GM12878 (cell line): ENCODE measurements at regions not wholly inside any gene's neighbourhood (a gene's known extent, or its start where the extent isn't known, plus 50 kb on each side); places are given as distances from the start of the nearest gene placed in this dataset.
"Not testable (repeated sequence)": the region's sequence is repeated elsewhere in the genome, so short reads cannot be mapped to it uniquely, and the experiment has no call there.

Experiments
- ATAC-seq: fragments of 200-7000 bp; cut with Tn5 transposase; 3 replicates; pipeline ENCODE4 v1.9.1; 2020; ENCODE audit warnings: mild to moderate bottlenecking, moderate library complexity
- BruUV-seq: library from RNA; stranded (reverse); fragments of 400-500 nt; replicated peaks from 2 replicates; lab custom pipeline; 2021; lab: Mats Ljungman, UMichigan
- CTCF ChIA-PET: fragments of 300-600 bp; sonication (Branson Sonifier 250); formaldehyde crosslinking; extraction: SDS; loops from one replicate; lab custom pipeline; 2021; ENCODE audit warnings: inconsistent platforms; lab: Yijun Ruan, JAX
- POLR2A ChIA-PET: fragments of 350-600 bp; formaldehyde crosslinking; extraction: SDS; loops from one replicate; lab custom pipeline; 2021; ENCODE audit warnings: inconsistent platforms; lab: Charles Lee
- RAD21 ChIA-PET: fragments of 300-600 bp; sonication (Branson Sonifier 250); formaldehyde crosslinking; loops from one replicate; lab custom pipeline; 2023; ENCODE audit warnings: antibody characterized with exemption; ENCODE audit not compliant: unreplicated experiment; lab: Charles Lee
- SMC1A ChIA-PET: fragments of 300-600 bp; sonication (Branson Sonifier 250); formaldehyde crosslinking; loops from one replicate; lab custom pipeline; 2023; ENCODE audit not compliant: unreplicated experiment, uncharacterized antibody; lab: Charles Lee
- DNase-seq: peaks from one replicate; pipeline ENCODE4 v3.0.0-alpha.2; 2011; ENCODE audit warnings: low read depth, low spot score
- FAIRE-seq: peaks from 3 replicates; lab custom pipeline; 2011; peaks lifted over from hg19 to GRCh38; lab: Jason Lieb, UNC
- H2AFZ ChIP-seq: 2 replicates; pipeline ENCODE4 v1.6.0; 2011; ENCODE audit warnings: low read depth, low read length, control low read depth; ENCODE audit not compliant: control insufficient read depth
- H3K27ac ChIP-seq: 2 replicates; pipeline ENCODE4 v1.5.1; 2011; ENCODE audit warnings: control low read depth; ENCODE audit not compliant: control insufficient read depth, insufficient read depth
- H3K27me3 ChIP-seq, 2 experiments: replicated peaks in 1 of 2; 2 replicates each; pipeline versions ENCODE4 v1.6.0 to v1.6.1; 2011; ENCODE audit warnings: low read length in 1 of 2; ENCODE audit not compliant: control insufficient read depth in 2 of 2, insufficient read depth in 2 of 2
- H3K36me3 ChIP-seq, 2 experiments: 2 replicates each; pipeline ENCODE4 v1.5.1; 2011; ENCODE audit warnings: low read length in 1 of 2; ENCODE audit not compliant: control insufficient read depth in 2 of 2, insufficient read depth in 2 of 2
- H3K4me1 ChIP-seq: 2 replicates; pipeline ENCODE4 v1.6.1; 2011; ENCODE audit warnings: mild to moderate bottlenecking, low read length, moderate library complexity, mixed read lengths; ENCODE audit not compliant: control insufficient read depth, insufficient read depth
- H3K4me2 ChIP-seq: 2 replicates; pipeline ENCODE4 v1.6.0; 2011; ENCODE audit warnings: control low read depth; ENCODE audit not compliant: control insufficient read depth, insufficient read depth
- H3K4me3 ChIP-seq: fragments of 200-600 bp; sonication (generic); 2 replicates; pipeline ENCODE4 v1.5.1; 2016
- H3K79me2 ChIP-seq: 2 replicates; pipeline ENCODE4 v1.6.0; 2011; ENCODE audit warnings: low read length; ENCODE audit not compliant: control insufficient read depth, insufficient read depth
- H3K9ac ChIP-seq: 2 replicates; pipeline ENCODE4 v1.8.0; 2011; ENCODE audit warnings: low read length, control low read depth, mixed read lengths; ENCODE audit not compliant: control insufficient read depth, insufficient read depth
- H3K9me3 ChIP-seq: replicated peaks from 3 replicates; pipeline ENCODE4 v1.5.1; 2011; ENCODE audit warnings: mild to moderate bottlenecking, low read length; ENCODE audit not compliant: control insufficient read depth, insufficient read depth
- H4K20me1 ChIP-seq: 2 replicates; pipeline ENCODE4 v1.6.0; 2011; ENCODE audit not compliant: control insufficient read depth, insufficient read depth
- BCL11A ChIP-seq: IDR thresholded peaks from 2 replicates; pipeline ENCODE4 v1.6.1; 2011; ENCODE audit warnings: low read depth, low read length
- CBX5 ChIP-seq: sonication (generic); IDR thresholded peaks from 2 replicates; pipeline ENCODE4 v1.6.1; 2016; ENCODE audit warnings: low read depth, moderate library complexity, mild to moderate bottlenecking, inconsistent platforms
- CHD4 ChIP-seq: fragments of 200-600 bp; sonication (generic); IDR thresholded peaks from 2 replicates; pipeline ENCODE4 v1.6.1; 2016; ENCODE audit warnings: mild to moderate bottlenecking
- DPF2 ChIP-seq: fragments of 450-650 bp; IDR thresholded peaks from 2 replicates; pipeline ENCODE4 v1.6.1; 2017; ENCODE audit warnings: mild to moderate bottlenecking
- E2F4 ChIP-seq: IDR thresholded peaks from 2 replicates; pipeline ENCODE4 v1.6.1; 2012; ENCODE audit warnings: low read depth, low read length, improper control_type of control experiment
- ESRRA ChIP-seq: IDR thresholded peaks from 2 replicates; pipeline ENCODE4 v1.6.1; 2012; ENCODE audit warnings: mild to moderate bottlenecking, low read length, improper control_type of control experiment
- ETV6 ChIP-seq, 2 experiments: fragments of 450-650 bp in 1 of 2; IDR thresholded peaks in 1 of 2; conservative IDR thresholded peaks in 1 of 2; 2 replicates each; pipeline ENCODE4 v1.6.1; 2014; ENCODE audit warnings: antibody characterized with exemption in 1 of 2, borderline replicate concordance in 1 of 2, low read depth in 1 of 2, mild to moderate bottlenecking in 1 of 2, moderate library complexity in 1 of 2
- FOXK2 ChIP-seq: fragments of 450-650 bp; IDR thresholded peaks from 2 replicates; pipeline ENCODE4 v1.6.1; 2017; ENCODE audit warnings: mild to moderate bottlenecking, moderate library complexity
- IKZF2 ChIP-seq, 2 experiments: fragments of 450-650 bp; IDR thresholded peaks; 2 replicates each; pipeline ENCODE4 v1.6.1; 2017; ENCODE audit warnings: mild to moderate bottlenecking in 2 of 2, moderate library complexity in 2 of 2
- JUND ChIP-seq: IDR thresholded peaks from 2 replicates; pipeline ENCODE4 v1.6.1; 2012; ENCODE audit warnings: low read depth, mild to moderate bottlenecking, low read length, improper control_type of control experiment, moderate library complexity
- KAT2A ChIP-seq: conservative IDR thresholded peaks from 2 replicates; pipeline ENCODE4 v1.6.1; 2011; ENCODE audit warnings: low read depth, low read length; ENCODE audit not compliant: control insufficient read depth
- MEF2B ChIP-seq: fragments of 450-650 bp; IDR thresholded peaks from 2 replicates; pipeline ENCODE4 v1.6.1; 2018; ENCODE audit warnings: mild to moderate bottlenecking, moderate library complexity; ENCODE audit not compliant: partially characterized antibody, poor library complexity, severe bottlenecking
- MLLT1 ChIP-seq: fragments of 450-650 bp; IDR thresholded peaks from 2 replicates; pipeline ENCODE4 v1.6.1; 2016; ENCODE audit warnings: mild to moderate bottlenecking
- NR2C1 ChIP-seq: fragments of 450-650 bp; IDR thresholded peaks from 2 replicates; pipeline ENCODE4 v1.6.1; 2017; ENCODE audit warnings: antibody characterized with exemption, mild to moderate bottlenecking, moderate library complexity
- SREBF1 ChIP-seq: IDR thresholded peaks from 2 replicates; pipeline ENCODE4 v1.6.1; 2012; ENCODE audit warnings: mild to moderate bottlenecking, low read length
- SRF ChIP-seq, 2 experiments: IDR thresholded peaks; 2 replicates each; pipeline ENCODE4 v1.6.1; 2011; ENCODE audit warnings: low read depth in 2 of 2, low read length in 2 of 2, mild to moderate bottlenecking in 1 of 2, moderate library complexity in 1 of 2
- ZNF274 ChIP-seq: IDR thresholded peaks from one replicate; pipeline ENCODE4 v1.8.0; 2011; ENCODE audit not compliant: insufficient read length, insufficient read depth
- WGBS: methylation state at CpG from one replicate; pipeline ENCODE4 v1.1.6; 2016; ENCODE audit warnings: low lambda C conversion rate; ENCODE audit not compliant: insufficient replicate concordance, insufficient coverage; ENCODE audit errors: missing lambda C conversion rate; 5-methylcytosine and 5-hydroxymethylcytosine counted together
- in situ Hi-C: fragments of 300-500 bp; cut with MboI; formaldehyde crosslinking; loops from 9 replicates; pipeline ENCODE4 v1.14.3; 2018; ENCODE audit warnings: mixed read lengths
- intact Hi-C: fragments of 100-400 bp; cut with micrococcal nuclease; formaldehyde crosslinking; loops from one replicate; pipeline ENCODE4 v1.14.2; 2022; ENCODE audit not compliant: unreplicated experiment

GRCh38 chr10:42335653-42336296 lies 302.6 kb downstream of the ZNF33B start:
- ATAC-seq, H4K20me1 ChIP-seq, intact Hi-C loops, BruUV-seq, H2AFZ ChIP-seq, POLR2A ChIA-PET, FAIRE-seq, H3K4me3 ChIP-seq: not testable (repeated sequence)
- TF ChIP-seq ZNF274: peak; percentile 53
- TF ChIP-seq CBX5: 0 out of 2 replicates have a peak, but pooled peaks have one; percentile 64
- TF ChIP-seq, all 136 proteins: peak for 2; not testable (repeated sequence) for 134
- DNase-seq, H3K9ac ChIP-seq, CTCF ChIA-PET, H3K4me2 ChIP-seq, RAD21 ChIA-PET, H3K27me3 ChIP-seq, H3K27ac ChIP-seq, H3K36me3 ChIP-seq, H3K4me1 ChIP-seq, in situ Hi-C loops, H3K79me2 ChIP-seq, H3K9me3 ChIP-seq, SMC1A ChIA-PET: not testable (repeated sequence)
- WGBS: 35% methylated on average over 2 of the region's 2 CpGs

GRCh38 chr10:42304341-42304740 lies 334.0 kb downstream of the ZNF33B start:
- H3K9me3 ChIP-seq: peaks cover 10% of the 10 kb centered on the region; the same call in 1 of the 3 replicates
- FAIRE-seq (no peak), ATAC-seq (no peak), DNase-seq (no peak)
- CTCF ChIA-PET: no interaction called here
- no peak overlapping the region for H3K4me3 ChIP-seq
- H3K27ac ChIP-seq: no peak overlapping the region
- no peak overlapping the region for H3K4me2 ChIP-seq
- SMC1A ChIA-PET: no interaction called here
- H2AFZ ChIP-seq: no peak overlapping the region
- no peaks in the 10 kb centered on the region for H3K4me1 ChIP-seq
- H3K36me3 ChIP-seq: no peaks in the 10 kb centered on the region
- WGBS: 23% methylated on average over 10 of the region's 10 CpGs
- no peaks in the 10 kb centered on the region for H3K79me2 ChIP-seq
- intact Hi-C loops (no loop called here), in situ Hi-C loops (no loop called here)
- no peaks in the 10 kb centered on the region for H4K20me1 ChIP-seq
- no peaks in the 10 kb centered on the region for H3K27me3 ChIP-seq
- RAD21 ChIA-PET: no interaction called here
- BruUV-seq: no TSS peak
- POLR2A ChIA-PET: no interaction called here
- no peak overlapping the region for H3K9ac ChIP-seq
- TF ChIP-seq MEF2B (no peak), SREBF1 (no peak), CHD4 (no peak), MLLT1 (no peak), KAT2A (no peak), DPF2 (no peak), NR2C1 (no peak), FOXK2 (no peak), E2F4 (no peak), BCL11A (no peak), ETV6 (conservative IDR thresholded peaks at IDR 0.05 in 1 of 2, IDR thresholded peaks at IDR 0.05 in 1 of 2; ENCODE audit: borderline replicate concordance in 1 of 2, low read depth in 1 of 2) (no peak), SRF (IDR thresholded peaks at IDR 0.05; ENCODE audit: low read depth in 2 of 2, low read length in 2 of 2) (no peak), ESRRA (no peak), CBX5 (no peak), JUND (no peak), IKZF2 (IDR thresholded peaks at IDR 0.05) (no peak)
